ENCODE measurements at regions not wholly inside any gene's neighbourhood (a gene's known extent, or its start where the extent isn't known, plus 50 kb on each side); places are given as distances from the start of the nearest gene placed in this dataset.

GRCh38 chr9:129256959-129257713 lies 79.1 kb upstream of the IER5L start:
- no peak for TF ChIP-seq CTCF (IDR thresholded peaks at IDR 0.05; ENCODE audit: insufficient read depth, low read depth, low read length, missing control alignments)
- DNase-seq (ENCODE audit: low read depth): no peak
- H3K4me3 ChIP-seq (ENCODE audit: low read depth, low read length): no peak overlapping the region

GRCh38 chr9:129254566-129255287 lies 76.7 kb upstream of the IER5L start:
- no peak for DNase-seq (ENCODE audit: low read depth)
- TF ChIP-seq CTCF (IDR thresholded peaks at IDR 0.05; ENCODE audit: insufficient read depth, low read depth, low read length, missing control alignments): no peak
- no peak overlapping the region for H3K4me3 ChIP-seq (ENCODE audit: low read depth, low read length)

GRCh38 chr9:129253803-129254381 lies 75.8 kb upstream of the IER5L start:
- TF ChIP-seq CTCF (IDR thresholded peaks at IDR 0.05; ENCODE audit: insufficient read depth, low read depth, low read length, missing control alignments): no peak
- DNase-seq (ENCODE audit: low read depth): no peak
- no peak overlapping the region for H3K4me3 ChIP-seq (ENCODE audit: low read depth, low read length)

- TF ChIP-seq CTCF (IDR thresholded peaks at IDR 0.05; ENCODE audit: insufficient read depth, low read depth, low read length, missing control alignments): no peak
- DNase-seq (ENCODE audit: low read depth): no peak
- no peak overlapping the region for H3K4me3 ChIP-seq (ENCODE audit: low read depth, low read length)
Measured at GRCh38 chr9:129252937-129253802, 75.1 kb upstream of the IER5L start.

- no peak for DNase-seq (ENCODE audit: low read depth)
- TF ChIP-seq CTCF (IDR thresholded peaks at IDR 0.05; ENCODE audit: insufficient read depth, low read depth, low read length, missing control alignments): no peak
Measured at GRCh38 chr9:129250786-129251185, 72.7 kb upstream of the IER5L start.

GRCh38 chr9:129247285-129248153 lies 69.5 kb upstream of the IER5L start:
- DNase-seq (ENCODE audit: low read depth): no peak
- TF ChIP-seq CTCF (IDR thresholded peaks at IDR 0.05; ENCODE audit: insufficient read depth, low read depth, low read length, missing control alignments): no peak
- no peak overlapping the region for H3K4me3 ChIP-seq (ENCODE audit: low read depth, low read length)

More at GRCh38 chr9:129250786-129251185, 72.7 kb upstream of the IER5L start:
- no peak overlapping the region for H3K4me3 ChIP-seq (ENCODE audit: low read depth, low read length)
